22Rv1 (cell line): ENCODE measurements at regions not wholly inside any gene's neighbourhood (a gene's known extent, or its start where the extent isn't known, plus 50 kb on each side); places are given as distances from the start of the nearest gene placed in this dataset.

Experiments used
- H3K27ac ChIP-seq: fragments of 450-650 bp; 2 replicates; pipeline ENCODE4 v1.5.1; 2017
- ZFX ChIP-seq: fragments of 450-650 bp; IDR thresholded peaks from 2 replicates; pipeline ENCODE4 v1.6.1; 2017; ENCODE audit warnings: antibody characterized with exemption, borderline replicate concordance
- TF ChIP-seq, protein P1 (sequence below): fragments of 450-650 bp; IDR thresholded peaks from 2 replicates; pipeline ENCODE4 v1.5.1; 2017; ENCODE audit warnings: mild to moderate bottlenecking

GRCh38 chr15:98525661-98526001 lies 122.7 kb upstream of the IGF1R start:
- TF ChIP-seq, protein P1, sequence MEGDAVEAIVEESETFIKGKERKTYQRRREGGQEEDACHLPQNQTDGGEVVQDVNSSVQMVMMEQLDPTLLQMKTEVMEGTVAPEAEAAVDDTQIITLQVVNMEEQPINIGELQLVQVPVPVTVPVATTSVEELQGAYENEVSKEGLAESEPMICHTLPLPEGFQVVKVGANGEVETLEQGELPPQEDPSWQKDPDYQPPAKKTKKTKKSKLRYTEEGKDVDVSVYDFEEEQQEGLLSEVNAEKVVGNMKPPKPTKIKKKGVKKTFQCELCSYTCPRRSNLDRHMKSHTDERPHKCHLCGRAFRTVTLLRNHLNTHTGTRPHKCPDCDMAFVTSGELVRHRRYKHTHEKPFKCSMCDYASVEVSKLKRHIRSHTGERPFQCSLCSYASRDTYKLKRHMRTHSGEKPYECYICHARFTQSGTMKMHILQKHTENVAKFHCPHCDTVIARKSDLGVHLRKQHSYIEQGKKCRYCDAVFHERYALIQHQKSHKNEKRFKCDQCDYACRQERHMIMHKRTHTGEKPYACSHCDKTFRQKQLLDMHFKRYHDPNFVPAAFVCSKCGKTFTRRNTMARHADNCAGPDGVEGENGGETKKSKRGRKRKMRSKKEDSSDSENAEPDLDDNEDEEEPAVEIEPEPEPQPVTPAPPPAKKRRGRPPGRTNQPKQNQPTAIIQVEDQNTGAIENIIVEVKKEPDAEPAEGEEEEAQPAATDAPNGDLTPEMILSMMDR: no peak
- no peak for TF ChIP-seq ZFX
- H3K27ac ChIP-seq: no peak overlapping the region

- H3K27ac ChIP-seq: no peak overlapping the region
- TF ChIP-seq, protein P1: no peak
- TF ChIP-seq ZFX: no peak
Measured at GRCh38 chr15:98526094-98526493, 122.2 kb upstream of the IGF1R start.

- TF ChIP-seq, protein P1: no peak
- no peak for TF ChIP-seq ZFX
- no peak overlapping the region for H3K27ac ChIP-seq
Measured at GRCh38 chr15:98528046-98528725, 120.2 kb upstream of the IGF1R start.

DNA sequence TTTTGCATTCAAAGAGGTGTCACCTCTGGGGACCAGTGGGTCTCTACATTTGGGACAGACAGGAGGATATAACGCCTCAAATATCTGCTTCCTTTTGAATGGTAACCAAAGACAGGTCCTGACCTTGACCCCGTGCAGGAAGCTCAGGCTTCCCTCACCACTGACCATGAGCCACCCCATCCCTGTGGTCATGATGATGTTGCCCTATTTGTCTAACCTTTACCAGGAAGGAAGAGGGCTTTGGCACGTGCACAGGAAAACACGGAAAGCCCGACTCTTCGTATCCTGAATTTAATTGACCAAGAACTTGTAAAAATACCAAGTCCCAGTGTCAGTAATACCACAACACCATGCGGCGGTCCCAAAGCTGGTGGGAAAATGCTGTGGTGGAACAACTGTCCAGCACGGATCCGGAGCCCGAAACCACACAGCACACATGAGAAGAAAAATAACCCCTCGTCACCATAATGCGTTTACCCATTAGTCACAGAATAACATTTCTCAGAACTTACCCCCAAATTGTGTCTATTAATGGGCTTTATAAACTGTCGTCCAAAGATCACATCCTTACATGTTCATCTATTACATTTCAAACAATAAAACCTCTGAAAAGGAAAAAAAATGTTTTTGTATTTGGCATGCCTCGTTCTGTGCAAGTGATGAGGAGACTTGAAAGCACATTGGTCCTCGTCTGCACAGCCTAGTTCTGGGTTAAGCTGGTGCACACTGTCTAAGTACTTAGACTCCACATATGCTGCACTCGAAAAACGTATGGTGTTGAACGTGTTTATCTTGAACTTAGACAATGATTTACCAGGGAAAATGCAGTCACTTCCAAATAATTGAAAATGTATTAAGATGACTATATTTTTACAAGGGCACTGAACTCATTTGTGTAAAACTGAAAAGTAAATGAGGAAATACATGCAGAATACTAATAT lies 118.9 kb upstream of the IGF1R start:
- H3K27ac ChIP-seq: no peak overlapping the region
- no peak for TF ChIP-seq ZFX
- TF ChIP-seq, protein P1: no peak

- TF ChIP-seq, protein P1: no peak
- no peak for TF ChIP-seq ZFX
- no peak overlapping the region for H3K27ac ChIP-seq
Measured at GRCh38 chr15:98530570-98530969, 117.8 kb upstream of the IGF1R start.

- H3K27ac ChIP-seq: no peak overlapping the region
- TF ChIP-seq, protein P1: no peak
Measured at GRCh38 chr15:98532063-98532462, 116.3 kb upstream of the IGF1R start.

DNA sequence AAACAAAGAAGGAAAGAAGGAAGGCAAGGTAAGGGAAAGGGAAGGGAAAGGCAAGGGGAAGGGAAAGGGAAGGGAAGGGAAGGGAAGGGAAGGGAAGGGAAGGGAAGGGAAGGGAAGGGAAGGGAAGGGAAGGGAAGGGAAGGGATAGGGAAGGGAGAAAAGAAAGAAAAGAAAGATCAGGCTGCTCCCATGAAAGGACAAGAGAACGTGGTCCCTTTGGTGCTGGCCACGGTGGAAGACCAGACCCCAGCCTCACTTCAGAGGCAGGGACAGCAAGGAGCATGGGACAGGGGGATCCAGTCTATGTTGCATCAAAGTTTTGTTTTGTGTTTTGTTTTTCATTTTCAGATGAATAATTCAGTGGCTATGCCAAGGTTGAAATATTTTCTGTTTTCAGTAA lies 111.4 kb upstream of the IGF1R start:
- H3K27ac ChIP-seq: no peak overlapping the region
- no peak for TF ChIP-seq ZFX
- TF ChIP-seq, protein P1: no peak
